Upper lobe of left lung (tissue), 6 donors: ENCODE measurements at regions not wholly inside any gene's neighbourhood (a gene's known extent, or its start where the extent isn't known, plus 50 kb on each side); places are given as distances from the start of the nearest gene placed in this dataset.

ENCODE experiments used
- ATAC-seq, 2 donors: fragments of 200-7000 bp; cut with Tn5 transposase; one replicate each; pipeline ENCODE4 v1.9.1; 2022; ENCODE audit warnings: mild to moderate bottlenecking in 2 of 2, moderate library complexity in 2 of 2; ENCODE audit not compliant: low FRiP score in 2 of 2
- DNase-seq, 2 donors: peaks; one replicate each; pipeline ENCODE4 v3.0.0-alpha.2; 2019 to 2020
- H3K27ac ChIP-seq, 4 donors: fragments of 200-600 bp; sonication (generic); one replicate each; pipeline ENCODE4 v1.5.1; 2016 to 2019
- H3K27me3 ChIP-seq, 4 donors: fragments of 200-600 bp; sonication (generic); one replicate each; pipeline ENCODE4 v1.5.1; 2017 to 2019
- H3K36me3 ChIP-seq, 4 donors: fragments of 200-600 bp; sonication (generic); one replicate each; pipeline ENCODE4 v1.5.1; 2016 to 2019
- H3K4me1 ChIP-seq, 4 donors: fragments of 200-600 bp; sonication (generic); one replicate each; pipeline ENCODE4 v1.5.1; 2018 to 2019
- H3K4me3 ChIP-seq, 4 donors: fragments of 200-600 bp; sonication (generic); one replicate each; pipeline ENCODE4 v1.5.1; 2017 to 2019; ENCODE audit warnings: mild to moderate bottlenecking in 2 of 4, moderate library complexity in 1 of 4
- H3K9me3 ChIP-seq, 4 donors: fragments of 200-600 bp; sonication (generic); one replicate each; pipeline ENCODE4 v1.5.1; 2018 to 2019
- EP300 ChIP-seq, 4 donors: sonication (generic); formaldehyde crosslinking; IDR thresholded peaks; one replicate each; pipeline ENCODE4 v1.5.1; 2017; ENCODE audit warnings: antibody characterized with exemption in 4 of 4, control low read depth in 2 of 4
- POLR2A ChIP-seq, 4 donors: fragments of 450-650 bp; IDR thresholded peaks; one replicate each; pipeline ENCODE4 v1.5.1; 2016 to 2017; ENCODE audit warnings: antibody characterized with exemption in 4 of 4, mild to moderate bottlenecking in 2 of 4
- POLR2AphosphoS5 ChIP-seq, 2 donors: sonication (generic); formaldehyde crosslinking; IDR thresholded peaks; one replicate each; pipeline ENCODE4 v1.5.1; 2017; ENCODE audit warnings: antibody characterized with exemption in 2 of 2
- WGBS, 2 donors: methylation state at CpG; one replicate each; pipeline ENCODE4 v1.1.5; 2017 to 2018; 5-methylcytosine and 5-hydroxymethylcytosine counted together
- TF ChIP-seq, protein P1 (sequence below), 6 experiments: fragments of 450-650 bp in 4 of 6; fragments of 200-600 bp in 2 of 6; sonication (generic) in 2 of 6; IDR thresholded peaks; one replicate each; pipeline ENCODE4 v1.5.1; 2016 to 2019; ENCODE audit warnings: antibody characterized with exemption in 6 of 6
- donor health status: DM: no; HTN: no; CAD: no; lungs with moderate emphysema.
- donor health status: DM: no; HTN: yes; CAD: no; lungs with severe emphysema.

DNA sequence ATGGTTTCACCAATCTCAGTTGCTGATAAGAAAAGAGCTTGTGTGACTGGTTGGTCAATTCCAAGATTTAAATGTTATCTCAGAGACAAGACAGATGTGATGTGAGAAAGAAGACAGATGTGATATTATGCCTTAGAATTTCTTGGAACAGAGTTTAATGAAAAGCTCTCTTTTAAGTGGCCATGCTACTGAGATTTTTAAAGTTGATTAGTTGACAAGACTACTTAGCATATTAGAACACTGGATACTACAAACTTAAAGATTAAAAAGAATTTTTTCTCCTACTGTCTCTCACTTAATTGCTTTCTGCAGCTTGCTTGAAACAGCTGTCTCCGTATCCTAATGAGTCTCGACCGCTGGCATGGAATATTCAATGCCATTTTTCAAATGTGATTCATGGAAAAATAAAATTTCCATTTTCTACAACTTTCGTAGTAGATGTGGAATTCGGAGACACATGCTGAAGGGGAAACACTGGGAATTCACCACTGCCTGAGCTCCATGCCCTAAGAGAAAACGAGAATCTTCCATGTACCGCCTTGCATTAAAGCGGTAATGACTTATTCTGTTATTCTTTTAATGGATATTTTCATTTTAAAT is 634.2 kb upstream of the SETBP1 start:
- DNase-seq (no peak), ATAC-seq (no peak)
- Histone ChIP-seq H3K9me3 (no peaks in the 10 kb centered on the region), H3K27me3 (no peaks in the 10 kb centered on the region), H3K36me3 (no peaks in the 10 kb centered on the region), H3K27ac (no peak overlapping the region), H3K4me1 (peaks cover 0 to 1% (median 0%) of the 10 kb centered on the region in 4 donors), H3K4me3 (no peak overlapping the region)
- 71 to 89% methylated on average over 8 of the region's 8 CpGs for WGBS, 2 donors
- no peak for TF ChIP-seq POLR2AphosphoS5 (IDR thresholded peaks at IDR 0.05)
- no peak for TF ChIP-seq POLR2A (IDR thresholded peaks at IDR 0.05)
- TF ChIP-seq, protein P1, sequence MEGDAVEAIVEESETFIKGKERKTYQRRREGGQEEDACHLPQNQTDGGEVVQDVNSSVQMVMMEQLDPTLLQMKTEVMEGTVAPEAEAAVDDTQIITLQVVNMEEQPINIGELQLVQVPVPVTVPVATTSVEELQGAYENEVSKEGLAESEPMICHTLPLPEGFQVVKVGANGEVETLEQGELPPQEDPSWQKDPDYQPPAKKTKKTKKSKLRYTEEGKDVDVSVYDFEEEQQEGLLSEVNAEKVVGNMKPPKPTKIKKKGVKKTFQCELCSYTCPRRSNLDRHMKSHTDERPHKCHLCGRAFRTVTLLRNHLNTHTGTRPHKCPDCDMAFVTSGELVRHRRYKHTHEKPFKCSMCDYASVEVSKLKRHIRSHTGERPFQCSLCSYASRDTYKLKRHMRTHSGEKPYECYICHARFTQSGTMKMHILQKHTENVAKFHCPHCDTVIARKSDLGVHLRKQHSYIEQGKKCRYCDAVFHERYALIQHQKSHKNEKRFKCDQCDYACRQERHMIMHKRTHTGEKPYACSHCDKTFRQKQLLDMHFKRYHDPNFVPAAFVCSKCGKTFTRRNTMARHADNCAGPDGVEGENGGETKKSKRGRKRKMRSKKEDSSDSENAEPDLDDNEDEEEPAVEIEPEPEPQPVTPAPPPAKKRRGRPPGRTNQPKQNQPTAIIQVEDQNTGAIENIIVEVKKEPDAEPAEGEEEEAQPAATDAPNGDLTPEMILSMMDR (IDR thresholded peaks at IDR 0.05) = no peak
- no peak for TF ChIP-seq EP300 (IDR thresholded peaks at IDR 0.05)

DNA sequence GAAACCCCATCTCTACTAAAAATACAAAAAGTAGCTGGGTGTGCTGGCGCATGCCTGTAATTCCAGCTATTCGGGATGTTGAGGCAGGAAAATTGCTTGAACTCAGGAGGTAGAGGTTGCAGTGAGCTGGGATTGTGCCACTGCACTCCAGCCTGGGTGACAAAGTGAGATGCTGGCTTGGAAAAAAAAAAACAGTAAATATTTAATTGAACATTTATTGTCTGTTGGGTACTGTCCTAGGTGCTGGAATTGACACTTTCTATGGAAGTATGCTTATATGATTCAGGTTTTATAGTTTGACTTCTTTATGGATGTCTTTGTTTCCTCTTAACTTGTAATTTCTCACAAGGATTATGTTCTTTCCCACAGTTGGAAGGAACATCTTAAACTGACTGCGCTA is 633.1 kb upstream of the SETBP1 start:
- H3K4me3 ChIP-seq = no peak overlapping the region
- ATAC-seq = no peak
- H3K27me3 ChIP-seq = no peaks in the 10 kb centered on the region
- DNase-seq = no peak
- WGBS, 2 donors = 90 to 97% methylated on average over 3 of the region's 3 CpGs
- no peaks in the 10 kb centered on the region for H3K36me3 ChIP-seq
- no peak for TF ChIP-seq EP300 (IDR thresholded peaks at IDR 0.05)
- TF ChIP-seq, protein P1 (IDR thresholded peaks at IDR 0.05) = no peak
- no peak for TF ChIP-seq POLR2A (IDR thresholded peaks at IDR 0.05)
- TF ChIP-seq POLR2AphosphoS5 (IDR thresholded peaks at IDR 0.05) = no peak
- H3K27ac ChIP-seq = no peak overlapping the region
- H3K4me1 ChIP-seq = peaks cover 0 to 2% (median 0%) of the 10 kb centered on the region in 4 donors
- H3K9me3 ChIP-seq = no peaks in the 10 kb centered on the region

DNA sequence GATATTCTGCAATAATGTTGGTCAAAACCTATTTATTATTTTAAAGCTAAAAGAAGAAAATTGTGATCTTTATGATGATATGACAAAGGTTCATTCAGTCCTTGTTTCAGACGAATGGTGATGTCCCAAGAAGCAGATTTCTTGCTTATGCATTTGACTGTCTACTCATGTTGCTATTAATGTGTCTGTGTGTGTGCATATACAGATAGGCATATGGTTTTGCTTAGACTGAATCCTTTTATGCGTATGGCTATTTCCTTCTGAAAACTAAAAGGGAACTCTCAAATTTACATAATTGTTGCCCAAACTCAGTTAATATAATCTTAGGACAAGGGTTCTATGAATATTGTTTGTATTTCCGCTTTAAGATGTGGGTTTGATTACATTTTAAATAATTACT is 632.3 kb upstream of the SETBP1 start:
- peaks cover 0 to 2% (median 0%) of the 10 kb centered on the region in 4 donors for H3K4me1 ChIP-seq
- WGBS, 2 donors = 86 to 94% methylated on average over 3 of the region's 3 CpGs
- H3K4me3 ChIP-seq = no peak overlapping the region

DNA sequence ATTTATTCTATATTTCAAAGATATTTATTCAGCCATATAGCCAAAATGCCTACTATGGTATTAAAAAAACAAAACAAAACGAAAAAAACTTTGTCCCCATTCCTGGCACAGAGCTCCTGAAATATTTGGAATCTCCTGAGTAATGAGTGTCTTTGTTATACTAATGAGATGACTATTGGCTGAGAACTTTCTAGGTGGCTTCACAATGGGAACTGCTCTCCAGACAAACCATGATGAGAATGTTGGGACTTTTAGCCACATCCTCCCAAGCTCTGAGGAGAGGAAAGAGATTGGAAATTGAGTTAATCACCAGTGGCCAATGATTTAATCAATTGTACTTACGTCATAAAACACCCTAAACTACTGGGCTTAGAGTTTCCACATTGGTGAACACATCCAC is 631.8 kb upstream of the SETBP1 start:
- Histone ChIP-seq H3K4me1 (peaks cover 0 to 2% (median 0%) of the 10 kb centered on the region in 4 donors), H3K9me3 (no peaks in the 10 kb centered on the region), H3K27ac (no peak overlapping the region), H3K27me3 (no peaks in the 10 kb centered on the region), H3K36me3 (no peaks in the 10 kb centered on the region), H3K4me3 (no peak overlapping the region)
- no peak for TF ChIP-seq EP300 (IDR thresholded peaks at IDR 0.05)
- TF ChIP-seq POLR2A (IDR thresholded peaks at IDR 0.05) = no peak
- TF ChIP-seq POLR2AphosphoS5 (IDR thresholded peaks at IDR 0.05) = no peak
- TF ChIP-seq, protein P1 (IDR thresholded peaks at IDR 0.05) = no peak
- 75 to 87% methylated on average over 2 of the region's 2 CpGs for WGBS, 2 donors
- DNase-seq = no peak
- ATAC-seq = no peak

More for the DNA sequence above, 632.3 kb upstream of the SETBP1 start:
- Histone ChIP-seq H3K9me3 (no peaks in the 10 kb centered on the region), H3K27me3 (no peaks in the 10 kb centered on the region), H3K36me3 (no peaks in the 10 kb centered on the region), H3K27ac (no peak overlapping the region)
- TF ChIP-seq, protein P1 (IDR thresholded peaks at IDR 0.05) = no peak
- TF ChIP-seq EP300 (IDR thresholded peaks at IDR 0.05) (no peak), POLR2A (IDR thresholded peaks at IDR 0.05) (no peak), POLR2AphosphoS5 (IDR thresholded peaks at IDR 0.05) (no peak)
- no peak for DNase-seq
- ATAC-seq = no peak

DNA sequence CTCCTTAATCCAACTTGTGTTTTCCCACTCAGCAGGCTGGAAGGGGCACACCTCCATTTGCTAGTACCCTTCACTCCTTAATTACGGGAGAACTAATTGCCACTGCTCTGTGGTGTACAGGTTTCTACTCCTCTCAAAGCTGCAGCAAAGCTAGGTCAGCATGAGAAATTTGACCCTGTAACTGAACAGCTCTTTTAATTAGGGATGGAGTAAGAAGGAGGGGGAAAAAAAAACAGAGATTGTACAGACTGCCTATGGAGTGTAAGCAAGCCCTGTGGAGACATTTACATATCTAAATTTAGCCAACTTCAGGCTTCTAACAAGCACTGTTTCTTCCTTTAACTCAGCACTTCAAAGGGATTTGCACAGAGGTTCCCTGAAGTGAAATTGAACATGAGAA is 629.7 kb upstream of the SETBP1 start:
- H3K27me3 ChIP-seq = no peaks in the 10 kb centered on the region
- TF ChIP-seq POLR2AphosphoS5 (IDR thresholded peaks at IDR 0.05) (no peak), POLR2A (IDR thresholded peaks at IDR 0.05) (no peak), EP300 (IDR thresholded peaks at IDR 0.05) (no peak)
- TF ChIP-seq, protein P1 (IDR thresholded peaks at IDR 0.05) = no peak
- no peak overlapping the region for H3K4me3 ChIP-seq
- DNase-seq = no peak
- no peak for ATAC-seq
- H3K4me1 ChIP-seq = peaks cover 0 to 2% (median 0%) of the 10 kb centered on the region in 4 donors
- H3K27ac ChIP-seq = no peak overlapping the region
- 56 to 71% methylated on average over 1 of the region's 1 CpG for WGBS, 2 donors
- no peaks in the 10 kb centered on the region for H3K36me3 ChIP-seq
- no peaks in the 10 kb centered on the region for H3K9me3 ChIP-seq
